ENCODE measurements at regions not wholly inside any gene's neighbourhood (a gene's known extent, or its start where the extent isn't known, plus 50 kb on each side); places are given as distances from the start of the nearest gene placed in this dataset.
"Not testable (repeated sequence)": the region's sequence is repeated elsewhere in the genome, so short reads cannot be mapped to it uniquely, and the experiment has no call there.

- intact Hi-C loops (cut with micrococcal nuclease; ENCODE audit: unreplicated experiment) (no loop called here), in situ Hi-C loops (cut with HindIII; ENCODE audit: low pct_unique_long_range_greater_than_20kb, low sequenced_read_pairs) (no loop called here)
- Histone ChIP-seq H3K36me3 (ENCODE audit: control insufficient read depth, insufficient read depth, low read length) (no peaks in the 10 kb centered on the region), H3K27me3 (ENCODE audit: control insufficient read depth, insufficient read depth, low read length) (no peaks in the 10 kb centered on the region), H3K27ac (ENCODE audit: low read length) (no peak overlapping the region), H3K4me1 (ENCODE audit: control insufficient read depth, insufficient read depth, low read length) (no peaks in the 10 kb centered on the region), H3K9me3 (ENCODE audit: control insufficient read depth, insufficient read depth, low read depth, low read length) (no peaks in the 10 kb centered on the region), H3K4me3 (ENCODE audit: low read depth in 2 of 2, low read length in 2 of 2) (no peak overlapping the region)
- BruUV-seq (replicated peaks) = no TSS peak
- TF ChIP-seq, protein P1, sequence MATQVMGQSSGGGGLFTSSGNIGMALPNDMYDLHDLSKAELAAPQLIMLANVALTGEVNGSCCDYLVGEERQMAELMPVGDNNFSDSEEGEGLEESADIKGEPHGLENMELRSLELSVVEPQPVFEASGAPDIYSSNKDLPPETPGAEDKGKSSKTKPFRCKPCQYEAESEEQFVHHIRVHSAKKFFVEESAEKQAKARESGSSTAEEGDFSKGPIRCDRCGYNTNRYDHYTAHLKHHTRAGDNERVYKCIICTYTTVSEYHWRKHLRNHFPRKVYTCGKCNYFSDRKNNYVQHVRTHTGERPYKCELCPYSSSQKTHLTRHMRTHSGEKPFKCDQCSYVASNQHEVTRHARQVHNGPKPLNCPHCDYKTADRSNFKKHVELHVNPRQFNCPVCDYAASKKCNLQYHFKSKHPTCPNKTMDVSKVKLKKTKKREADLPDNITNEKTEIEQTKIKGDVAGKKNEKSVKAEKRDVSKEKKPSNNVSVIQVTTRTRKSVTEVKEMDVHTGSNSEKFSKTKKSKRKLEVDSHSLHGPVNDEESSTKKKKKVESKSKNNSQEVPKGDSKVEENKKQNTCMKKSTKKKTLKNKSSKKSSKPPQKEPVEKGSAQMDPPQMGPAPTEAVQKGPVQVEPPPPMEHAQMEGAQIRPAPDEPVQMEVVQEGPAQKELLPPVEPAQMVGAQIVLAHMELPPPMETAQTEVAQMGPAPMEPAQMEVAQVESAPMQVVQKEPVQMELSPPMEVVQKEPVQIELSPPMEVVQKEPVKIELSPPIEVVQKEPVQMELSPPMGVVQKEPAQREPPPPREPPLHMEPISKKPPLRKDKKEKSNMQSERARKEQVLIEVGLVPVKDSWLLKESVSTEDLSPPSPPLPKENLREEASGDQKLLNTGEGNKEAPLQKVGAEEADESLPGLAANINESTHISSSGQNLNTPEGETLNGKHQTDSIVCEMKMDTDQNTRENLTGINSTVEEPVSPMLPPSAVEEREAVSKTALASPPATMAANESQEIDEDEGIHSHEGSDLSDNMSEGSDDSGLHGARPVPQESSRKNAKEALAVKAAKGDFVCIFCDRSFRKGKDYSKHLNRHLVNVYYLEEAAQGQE (IDR thresholded peaks at IDR 0.05; ENCODE audit: insufficient read depth in 1 of 2, low read depth in 2 of 2, low read length in 1 of 2) = no peak
- TF ChIP-seq POLR2AphosphoS5 (IDR thresholded peaks at IDR 0.05; ENCODE audit: low read depth, low read length) (no peak), SIN3A (IDR thresholded peaks at IDR 0.05; ENCODE audit: borderline replicate concordance, insufficient read depth, low read depth, low read length) (no peak), CTCF (IDR thresholded peaks at IDR 0.05) (no peak), TCF7L2 (IDR thresholded peaks at IDR 0.05; ENCODE audit: low read depth, low read length) (no peak)
- DNase-seq (ENCODE audit: low read depth, low spot score) (no peak), ATAC-seq (no peak)
- ChIA-PET CTCF (no interaction called here), POLR2A (no interaction called here)
These were observed 55.2 kb upstream of the TUSC1 start for GRCh38 chr9:25733336-25733982.

GRCh38 chr9:25731895-25732794, 53.9 kb upstream of the TUSC1 start:
- H3K27me3 ChIP-seq (ENCODE audit: control insufficient read depth, insufficient read depth, low read length); CTCF ChIA-PET; DNase-seq (ENCODE audit: low read depth, low spot score); H3K4me3 ChIP-seq (ENCODE audit: low read depth in 2 of 2, low read length in 2 of 2); BruUV-seq (replicated peaks); H3K27ac ChIP-seq (ENCODE audit: low read length); H3K36me3 ChIP-seq (ENCODE audit: control insufficient read depth, insufficient read depth, low read length); POLR2A ChIA-PET; H3K9me3 ChIP-seq (ENCODE audit: control insufficient read depth, insufficient read depth, low read depth, low read length); intact Hi-C loops (cut with micrococcal nuclease; ENCODE audit: unreplicated experiment); H3K4me1 ChIP-seq (ENCODE audit: control insufficient read depth, insufficient read depth, low read length); in situ Hi-C loops (cut with HindIII; ENCODE audit: low pct_unique_long_range_greater_than_20kb, low sequenced_read_pairs); ATAC-seq: not testable (repeated sequence)
